ENCODE measurements at regions not wholly inside any gene's neighbourhood (a gene's known extent, or its start where the extent isn't known, plus 50 kb on each side); places are given as distances from the start of the nearest gene placed in this dataset.

- Histone ChIP-seq H3K56ac (ENCODE audit: insufficient read length, low read depth, low read length) (no peak overlapping the region), H2AFZ (ENCODE audit: low read length) (no peak overlapping the region), H3K79me1 (ENCODE audit: insufficient read depth, low read depth, low read length, poor library complexity, severe bottlenecking) (no peaks in the 10 kb centered on the region), H2AK5ac (ENCODE audit: insufficient read length, low read length) (no peak overlapping the region), H3T11ph (ENCODE audit: low read length) (no peak overlapping the region), H4K91ac (ENCODE audit: insufficient read length, low read depth, low read length) (no peak overlapping the region), H3K9ac (ENCODE audit: extremely low read depth, insufficient read length, low read length) (no peak overlapping the region), H3K23me2 (ENCODE audit: insufficient read length, low read depth, low read length, poor library complexity, severe bottlenecking) (no peaks in the 10 kb centered on the region), H3K79me2 (ENCODE audit: insufficient read depth, low read length) (no peaks in the 10 kb centered on the region), H3K23ac (ENCODE audit: insufficient read length, low read depth, low read length) (no peak overlapping the region), H4K8ac (replicated peaks; ENCODE audit: insufficient read length, low read depth, low read length) (no peak overlapping the region), H2BK20ac (ENCODE audit: low read depth, low read length, poor library complexity, severe bottlenecking) (no peak overlapping the region), H3K27ac (ENCODE audit: insufficient read length, low read depth, low read length) (no peak overlapping the region), H2BK15ac (ENCODE audit: low read depth, low read length) (no peak overlapping the region), H3K4me1 (ENCODE audit: insufficient read depth, low read length) (peaks cover 8% of the 10 kb centered on the region; the same call in 1 of the 2 replicates), H4K5ac (ENCODE audit: insufficient read length, low read depth, low read length) (no peak overlapping the region), H4K20me1 (ENCODE audit: control insufficient read depth, insufficient read depth, insufficient read length) (no peaks in the 10 kb centered on the region), H2BK5ac (ENCODE audit: insufficient read length, low read length) (no peak overlapping the region), H3K4me2 (ENCODE audit: insufficient read depth, insufficient read length, low read length) (peak overlapping the region; percentile 33), H3K18ac (ENCODE audit: insufficient read length, low read depth, low read length) (no peak overlapping the region), H3K4ac (ENCODE audit: low read depth, low read length) (no peak overlapping the region), H3K27me3 (ENCODE audit: insufficient read depth, low read length) (no peaks in the 10 kb centered on the region), H2BK120ac (ENCODE audit: low read depth, low read length, poor library complexity, severe bottlenecking) (no peak overlapping the region), H3K14ac (ENCODE audit: insufficient read depth, low read length) (no peak overlapping the region), H2BK12ac (ENCODE audit: insufficient read length, low read depth, low read length) (no peak overlapping the region), H3K9me3 (ENCODE audit: control insufficient read depth, low read depth, low read length) (no peaks in the 10 kb centered on the region)
- peak overlapping the region in 1 of 2 experiments; percentile 16; a peak in 3 of 5 replicates for H3K4me3 Mint-ChIP-seq
- H3K36me3 Mint-ChIP-seq (ENCODE audit: insufficient read depth in 1 of 3, low read depth in 3 of 3) = peaks cover 0 to 7% (median 4%) of the 10 kb centered on the region in 3 experiments; a peak in 2 of 7 replicates
- H3K27ac Mint-ChIP-seq = peak overlapping the region in 2 of 3 experiments; percentile 26 to 68; a peak in 2 of 7 replicates
- H3K27me3 Mint-ChIP-seq (ENCODE audit: low read depth) = no peaks in the 10 kb centered on the region; the same call in 1 of the 2 replicates
- DNase-seq = no peak
- TF ChIP-seq CTCF (conservative IDR thresholded peaks at IDR 0.05) = no peak
- H3K9me3 Mint-ChIP-seq = peaks cover 0 to 5% of the 10 kb centered on the region in 2 experiments; a peak in 3 of 5 replicates
- H3K4me1 Mint-ChIP-seq = peaks cover 38 to 49% of the 10 kb centered on the region in 2 experiments
- no CpG with 5 or more reads among the region's 14 CpGs for WGBS (ENCODE audit: extremely low coverage, insufficient read length, low lambda C conversion rate)
Observed at GRCh38 chr10:33519130-33519860, 184.8 kb upstream of the NRP1 start.

All from H9 (cell line).